UCSD-AML1 (cell line): ENCODE measurements at regions not wholly inside any gene's neighbourhood (a gene's known extent, or its start where the extent isn't known, plus 50 kb on each side); places are given as distances from the start of the nearest gene placed in this dataset.

Experiments used
- DNase-seq: peaks from one replicate; lab custom pipeline; 2025; ENCODE audit not compliant: unreplicated experiment; lab: John Stamatoyannopoulos, UW

DNA sequence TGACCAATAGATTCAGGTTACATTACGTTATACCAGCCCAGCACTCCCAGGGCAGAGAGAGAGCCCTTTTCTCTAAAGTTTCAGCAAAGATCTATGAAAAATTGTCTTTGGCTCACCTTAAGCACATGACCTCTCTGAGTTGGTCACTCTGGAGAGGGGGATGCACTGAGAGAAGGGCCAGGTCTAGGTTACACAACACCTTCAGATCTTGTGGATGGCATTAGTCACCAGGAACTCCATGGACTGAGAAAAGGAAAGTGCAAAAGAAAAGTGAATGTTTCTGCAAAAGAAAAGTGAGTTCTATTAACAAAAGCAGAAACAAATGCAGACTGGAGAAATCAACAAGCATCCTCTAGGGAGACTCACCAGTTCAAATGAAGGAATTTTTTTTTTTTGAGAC, 253.3 kb upstream of the SALL1 start:
- no peak for DNase-seq

DNA sequence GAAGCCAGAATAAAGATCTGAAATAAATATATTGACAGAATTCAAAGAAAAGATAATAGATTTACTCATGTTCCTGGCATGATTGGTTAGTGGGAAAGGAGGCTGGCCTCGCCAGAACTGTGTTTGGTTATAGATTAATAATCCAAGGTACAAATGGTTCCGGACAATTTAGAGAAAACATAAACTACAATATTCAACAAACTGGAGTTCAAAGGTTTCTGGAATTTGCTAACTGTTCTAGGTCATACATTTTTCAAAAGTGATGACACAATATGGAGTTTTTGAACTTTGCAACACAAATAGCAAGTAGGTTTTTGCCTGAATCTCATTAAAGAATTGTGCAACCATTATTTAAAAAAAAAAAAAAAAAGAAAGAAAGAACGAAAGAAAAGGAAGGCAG, 251.7 kb upstream of the SALL1 start:
- DNase-seq, result no peak

DNA sequence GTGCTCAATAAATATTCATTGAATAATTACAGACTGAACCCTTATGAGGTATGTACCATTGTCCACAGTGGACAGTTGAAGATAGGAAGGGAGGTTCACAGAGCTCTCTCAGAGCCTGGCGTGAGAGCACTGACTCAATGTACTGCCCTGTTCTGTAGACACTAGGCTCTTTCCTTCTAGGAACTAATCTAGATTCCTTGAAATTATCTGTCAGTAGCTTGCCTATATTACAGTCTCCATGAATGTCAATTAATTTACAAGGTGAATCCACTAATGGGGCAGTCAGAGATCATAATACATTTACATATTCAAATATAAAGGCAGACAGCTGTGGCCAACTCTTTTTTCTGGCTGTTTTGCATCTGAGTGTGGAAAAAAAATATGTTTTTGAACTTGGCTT, 251.2 kb upstream of the SALL1 start:
- no peak for DNase-seq

DNA sequence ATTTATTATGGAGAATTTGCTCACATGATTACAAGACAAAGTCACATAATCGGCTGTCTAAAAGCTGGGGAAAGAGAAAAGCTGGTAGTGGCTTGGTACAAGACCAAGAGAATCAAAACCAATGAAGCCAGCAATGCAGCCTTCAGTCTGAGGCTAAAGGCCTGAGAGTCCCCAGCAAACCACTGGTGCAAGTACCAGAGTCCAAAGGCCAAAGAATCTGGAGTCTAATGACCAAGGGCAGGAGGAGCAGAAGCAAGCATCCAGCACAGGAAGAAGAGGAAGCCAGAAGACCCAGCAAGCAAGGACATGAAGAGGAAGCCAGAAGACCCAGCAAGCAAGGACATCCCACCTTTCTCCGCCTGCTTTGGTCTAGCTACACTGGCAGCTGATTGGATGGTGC, 250.6 kb upstream of the SALL1 start:
- no peak for DNase-seq

DNA sequence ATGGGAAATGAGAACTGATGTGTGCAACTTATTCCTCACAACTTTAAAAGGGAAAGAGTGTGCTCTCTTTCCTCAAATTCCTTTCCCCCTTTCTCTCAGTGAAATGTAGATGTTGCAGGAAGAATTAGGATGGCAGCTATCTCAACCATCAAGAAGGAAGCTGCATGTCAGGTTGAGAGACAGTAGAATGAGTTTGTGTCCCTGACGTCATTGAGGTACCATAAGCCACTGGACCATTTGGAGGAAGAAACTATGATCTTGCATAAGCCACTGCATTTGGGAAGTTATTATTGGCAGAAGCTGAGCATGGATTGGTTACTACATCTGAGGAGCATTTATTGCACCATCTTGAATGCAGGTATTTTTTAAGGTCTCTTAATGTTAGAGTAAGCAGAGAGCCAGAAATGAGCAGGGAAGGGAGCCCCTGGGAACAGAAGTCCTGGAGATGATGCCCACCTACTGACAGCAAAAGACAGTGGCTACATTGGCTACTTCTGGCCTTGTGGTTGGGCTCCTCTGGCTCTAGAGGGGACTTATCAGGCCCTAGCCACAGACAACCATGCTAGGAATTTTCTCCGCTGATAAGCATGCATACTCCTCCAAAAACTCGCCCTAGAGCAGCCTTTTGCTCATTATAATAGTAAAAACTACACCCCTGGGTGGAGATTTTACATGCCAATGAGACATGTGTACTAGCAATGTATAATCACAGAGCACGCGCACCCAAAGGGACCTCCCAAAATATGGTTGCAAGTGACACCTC, 249.0 kb upstream of the SALL1 start:
- DNase-seq, result no peak

DNA sequence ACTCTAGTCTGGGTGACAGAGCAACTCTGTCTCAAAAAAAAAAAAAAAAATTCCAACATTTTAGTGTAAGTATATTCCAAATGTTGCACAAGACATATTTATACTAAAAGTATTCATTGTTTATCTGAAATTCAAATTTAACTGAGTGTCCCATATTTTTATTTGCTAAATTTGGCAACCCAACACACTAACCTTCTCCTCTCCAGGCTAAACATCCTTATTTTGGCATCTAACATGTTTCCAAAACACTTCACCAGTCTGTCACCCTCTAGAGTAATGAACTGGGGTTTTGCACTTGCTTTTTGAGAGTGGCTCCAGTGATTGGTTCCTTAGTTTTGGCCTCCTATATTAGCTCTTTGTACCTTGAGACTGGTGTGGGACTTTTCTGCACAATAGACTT, 243.4 kb upstream of the SALL1 start:
- no peak for DNase-seq

DNA sequence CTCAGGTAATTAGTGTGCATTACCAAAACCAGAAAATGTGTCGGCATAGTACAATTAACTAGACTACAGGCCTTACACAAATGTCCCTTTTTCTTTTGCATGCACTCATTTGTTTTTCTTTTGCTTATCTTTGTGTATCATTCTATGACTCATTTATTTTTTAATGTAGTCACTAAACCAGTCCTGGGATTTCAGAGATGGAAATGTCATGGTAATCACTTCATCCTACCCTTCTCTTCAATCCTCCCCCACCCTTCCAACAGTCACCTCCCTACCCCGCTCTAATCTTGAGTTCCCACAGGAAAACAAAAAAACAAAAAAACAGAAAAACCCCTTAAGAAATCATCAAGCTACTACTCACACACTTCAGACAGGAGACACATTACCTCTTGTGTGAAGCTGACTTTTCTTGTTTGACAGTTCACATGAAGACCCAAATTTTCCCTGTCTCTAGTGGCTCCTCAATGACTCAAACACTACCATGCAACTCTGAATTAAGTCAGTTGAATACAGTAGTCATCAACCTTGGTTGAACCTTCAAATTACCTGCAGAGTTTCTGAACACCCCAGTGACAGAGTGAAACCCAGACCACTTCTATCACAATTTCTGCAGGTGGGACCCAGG, 242.4 kb upstream of the SALL1 start:
- no peak for DNase-seq

DNA sequence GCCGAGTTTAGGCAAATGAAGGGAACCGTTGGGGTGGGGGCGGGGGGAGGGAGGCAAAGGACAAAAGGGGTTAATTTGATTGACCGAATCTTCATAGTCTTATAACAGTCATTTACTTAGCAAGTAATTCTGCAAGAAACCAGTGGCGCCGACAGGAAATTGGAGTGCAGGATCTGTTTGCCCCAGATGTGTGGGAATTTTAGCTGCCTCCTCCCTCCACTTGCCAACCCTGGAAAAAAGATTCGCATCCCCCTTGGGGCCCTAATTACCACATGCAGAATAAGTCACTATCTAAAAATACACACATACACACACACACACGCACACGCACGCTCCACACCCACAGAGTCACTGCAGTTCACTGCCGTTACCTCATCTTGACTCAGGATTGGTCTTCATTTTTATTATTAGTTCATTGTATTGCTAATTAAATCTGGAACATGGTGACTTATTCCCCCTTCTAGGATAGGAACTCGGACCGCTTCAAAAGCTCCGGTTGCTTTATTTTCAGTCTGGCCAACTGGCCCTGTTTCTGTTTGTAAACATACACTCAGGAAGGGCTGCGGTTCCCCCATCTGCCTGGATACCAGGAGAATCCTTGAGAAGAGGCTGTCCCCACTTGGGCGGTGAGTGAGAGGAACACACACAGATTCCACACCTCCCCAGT, 241.6 kb upstream of the SALL1 start:
- no peak for DNase-seq

DNA sequence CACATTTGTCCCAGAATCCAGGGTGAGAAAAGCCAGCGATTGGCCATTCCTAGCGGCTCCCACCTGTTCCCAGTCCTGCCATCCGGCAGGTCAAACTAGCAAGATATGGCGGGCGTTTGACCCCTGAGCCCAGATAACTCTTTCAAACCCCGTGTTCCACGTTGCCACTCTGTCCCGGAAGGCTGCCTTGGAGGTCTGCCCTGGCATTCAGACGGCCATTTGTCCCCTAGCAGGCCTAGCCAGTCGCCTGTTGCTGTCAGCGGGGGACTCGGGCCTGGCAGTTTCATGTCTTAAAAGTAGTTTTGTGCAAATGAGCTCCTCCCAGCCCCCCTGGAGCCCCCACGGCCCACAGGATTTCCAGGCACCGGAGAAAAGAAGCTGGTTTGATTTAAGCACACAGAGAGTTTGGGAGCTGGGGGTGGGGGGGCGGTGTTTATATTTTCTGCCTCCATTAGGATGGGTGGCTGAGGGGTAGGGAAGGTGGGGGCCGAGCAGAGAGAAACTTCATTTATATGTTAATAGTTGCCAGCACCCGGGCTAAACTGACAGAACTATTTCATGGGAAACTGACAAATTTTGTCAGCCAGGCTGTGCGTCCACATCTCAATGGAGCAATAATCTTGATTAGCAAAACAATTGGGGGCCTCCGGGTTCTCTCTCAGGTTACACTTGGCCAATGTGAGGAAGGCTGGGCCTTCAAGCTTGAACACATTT, 240.9 kb upstream of the SALL1 start:
- DNase-seq, result no peak

DNA sequence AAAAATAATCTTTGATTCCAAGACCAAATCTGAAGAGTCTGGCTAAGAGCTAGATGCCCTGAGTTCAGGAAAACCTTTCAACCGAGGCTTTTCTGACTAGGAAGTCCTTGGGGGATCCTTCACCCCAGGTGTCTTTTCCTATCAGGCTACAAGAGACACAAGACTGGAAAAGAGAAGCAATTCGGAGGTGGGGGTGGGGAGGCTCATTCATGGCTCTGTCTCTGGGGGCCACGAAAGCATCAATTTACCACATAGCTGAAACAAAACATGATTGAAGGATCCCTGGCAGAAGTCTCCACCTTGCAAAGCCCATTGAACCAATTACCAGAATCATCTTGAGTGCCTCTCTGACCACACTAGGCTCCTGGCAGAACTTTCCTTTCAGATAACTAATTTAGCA, 239.8 kb upstream of the SALL1 start:
- no peak for DNase-seq

DNA sequence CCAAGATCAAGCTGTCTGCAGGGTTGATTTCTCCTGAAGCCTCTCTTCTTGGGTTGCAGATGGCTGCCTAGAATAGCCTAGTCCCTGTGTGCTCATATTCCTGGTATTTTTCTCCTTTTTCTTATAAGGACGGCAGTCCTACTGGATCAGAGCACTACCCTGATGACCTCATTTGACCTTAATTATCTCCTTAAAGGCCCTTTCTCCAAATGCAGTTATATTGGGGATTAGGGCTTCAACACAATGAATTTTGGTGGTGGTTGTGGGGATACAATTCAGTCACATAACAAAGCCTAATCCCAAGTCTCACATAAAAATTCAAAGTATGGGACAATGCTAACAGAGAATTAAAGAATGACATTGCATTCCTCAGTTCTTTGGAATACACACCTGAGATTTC, 238.8 kb upstream of the SALL1 start:
- DNase-seq, result no peak

DNA sequence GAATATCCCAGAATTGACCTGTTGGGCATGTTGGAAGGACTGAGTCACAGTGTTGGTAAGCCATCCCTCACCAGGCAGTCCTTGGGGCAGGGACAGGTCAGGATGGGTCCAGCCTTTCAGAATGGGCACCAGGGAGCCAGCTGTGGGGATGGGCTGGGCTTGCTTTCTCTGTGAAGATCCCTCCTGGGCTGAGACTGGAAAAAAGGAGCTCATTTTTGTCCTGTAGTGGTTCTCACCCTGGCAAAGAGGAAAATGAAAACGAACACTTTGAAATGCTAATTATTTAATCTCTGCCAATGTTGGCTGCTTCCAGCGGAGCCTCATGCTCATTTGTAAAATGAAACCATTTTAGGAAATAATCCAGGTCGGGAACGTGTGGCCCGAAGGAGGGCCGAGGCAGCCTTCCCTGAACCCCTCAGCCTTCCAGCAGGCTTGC, 237.5 kb upstream of the SALL1 start:
- DNase-seq, result no peak

DNA sequence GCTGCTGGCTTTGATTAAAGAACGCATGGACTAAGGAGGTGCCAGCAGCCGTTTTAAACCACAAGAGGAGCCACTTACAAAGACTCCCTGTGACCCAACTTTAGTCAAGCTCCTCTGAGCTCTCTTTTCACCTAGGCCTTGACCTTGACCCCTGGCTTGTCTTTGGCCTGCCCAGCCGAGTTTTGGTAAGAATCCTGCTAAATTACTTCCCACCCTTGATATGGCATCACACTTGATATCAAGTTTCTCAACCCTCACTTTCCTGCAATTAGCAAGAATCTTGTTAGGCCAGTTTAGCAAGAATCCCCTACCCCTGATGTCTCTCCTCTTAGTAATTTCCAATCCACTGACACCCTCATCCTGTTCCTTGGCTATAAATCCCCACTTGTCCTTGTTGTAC, 232.8 kb upstream of the SALL1 start:
- no peak for DNase-seq

DNA sequence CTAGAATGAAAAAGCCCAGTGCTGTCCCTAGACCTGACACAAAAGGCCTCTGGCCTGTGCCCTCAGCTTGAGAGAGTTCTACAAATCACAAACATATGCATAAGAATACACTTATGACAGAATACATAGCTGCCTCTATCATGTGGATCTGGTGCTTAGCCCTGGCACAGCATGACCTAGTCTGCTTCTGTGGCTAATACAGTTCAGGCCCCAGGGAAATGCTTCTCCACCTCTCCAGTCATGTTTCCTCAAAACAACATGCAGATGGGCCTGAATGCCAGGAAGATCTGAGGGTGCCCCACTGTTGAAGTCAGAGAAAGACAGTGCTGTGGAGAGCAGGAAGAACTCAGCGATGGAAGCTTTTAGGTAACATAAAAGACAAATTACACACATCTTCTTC, 231.9 kb upstream of the SALL1 start:
- no peak for DNase-seq

DNA sequence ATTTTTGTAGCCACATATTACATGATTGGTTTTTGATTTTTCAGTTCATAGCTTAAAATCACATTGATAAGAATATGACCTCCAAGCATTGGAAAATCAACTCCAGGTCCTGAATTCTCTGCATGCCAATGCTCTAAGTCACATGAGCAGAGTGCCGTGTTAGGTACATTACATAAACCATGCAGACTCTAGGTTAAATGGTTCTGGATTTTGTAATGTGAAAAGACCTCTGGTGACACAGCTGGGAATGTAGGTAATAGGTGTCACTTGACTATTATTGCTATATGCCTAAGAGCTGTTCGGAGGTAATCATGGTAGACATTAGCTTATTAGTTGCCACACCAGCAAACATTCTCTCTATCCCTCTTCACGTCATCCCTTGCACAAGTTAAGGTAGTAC, 231.1 kb upstream of the SALL1 start:
- no peak for DNase-seq

DNA sequence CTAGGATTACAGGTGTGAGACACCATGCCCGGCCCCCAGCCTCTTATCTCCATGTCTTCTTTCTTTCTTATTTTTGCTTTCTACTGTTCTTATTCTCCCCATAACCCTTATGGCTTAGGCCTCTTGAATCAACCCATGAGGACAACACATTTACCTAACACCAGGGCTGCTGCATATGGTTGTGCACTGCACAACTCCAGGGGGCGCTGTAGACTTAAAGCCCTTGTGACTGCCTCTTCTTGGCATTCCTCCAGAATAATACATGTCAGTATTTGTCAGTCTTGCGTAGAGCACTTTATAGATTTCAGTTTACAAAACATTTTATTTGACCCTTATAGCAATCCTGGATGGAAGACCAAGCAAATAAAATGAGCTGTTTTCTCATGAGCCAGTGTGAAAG, 225.0 kb upstream of the SALL1 start:
- DNase-seq, result no peak

DNA sequence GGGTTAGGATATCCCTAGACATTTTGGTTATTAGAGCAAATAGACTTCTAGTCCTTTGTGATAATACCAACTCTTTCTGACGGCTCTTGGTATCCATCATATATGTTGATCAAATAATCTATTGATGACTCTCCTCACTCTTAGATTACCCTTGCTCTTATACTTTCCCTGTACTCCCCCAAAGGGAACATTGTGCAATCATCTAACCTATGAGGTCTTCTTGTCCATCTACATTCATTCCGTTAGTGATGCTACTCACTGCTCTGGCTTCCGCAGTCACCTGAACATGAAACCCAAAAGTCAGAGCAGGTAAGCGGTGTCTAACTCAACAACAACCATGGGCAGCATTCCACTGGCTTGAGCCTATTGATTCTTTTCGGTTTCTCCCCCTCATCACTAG, 223.7 kb upstream of the SALL1 start:
- no peak for DNase-seq

DNA sequence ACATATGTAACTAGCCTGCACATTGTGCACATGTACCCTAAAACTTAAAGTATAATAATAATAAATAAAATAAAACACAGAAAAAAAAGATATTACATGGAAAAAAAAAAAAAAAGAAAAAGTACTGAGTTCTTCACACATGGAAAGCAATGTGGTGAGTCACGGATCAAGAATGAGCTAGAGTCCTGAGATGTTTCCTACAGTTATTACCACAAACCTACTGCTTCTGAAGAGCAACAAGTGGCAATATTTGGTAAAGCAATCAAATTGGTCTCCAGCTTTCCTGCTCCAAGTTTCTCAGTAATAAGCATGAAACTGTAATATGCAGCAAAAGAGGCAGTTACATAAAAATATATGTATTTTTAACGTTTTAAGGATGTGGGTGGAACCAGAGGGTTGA, 223.3 kb upstream of the SALL1 start:
- DNase-seq, result no peak

DNA sequence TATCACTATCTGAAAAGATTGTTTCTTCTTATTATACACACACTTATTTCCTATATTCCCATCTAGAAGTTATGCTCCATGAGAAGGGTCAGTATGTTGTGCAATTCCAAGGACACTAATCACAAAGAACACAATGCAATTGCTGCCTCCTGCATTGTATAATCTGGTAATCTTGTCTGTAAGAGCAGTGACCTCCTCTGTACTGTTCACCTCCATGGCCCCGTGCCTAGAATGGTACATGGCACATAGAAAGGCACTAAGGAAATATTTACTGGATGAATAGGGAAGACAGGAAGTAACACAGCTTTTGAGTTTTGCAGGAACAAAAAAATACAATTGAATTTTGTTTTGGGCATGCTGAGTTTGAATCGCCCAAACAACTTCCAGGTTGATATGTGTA, 214.6 kb upstream of the SALL1 start:
- DNase-seq, result no peak

DNA sequence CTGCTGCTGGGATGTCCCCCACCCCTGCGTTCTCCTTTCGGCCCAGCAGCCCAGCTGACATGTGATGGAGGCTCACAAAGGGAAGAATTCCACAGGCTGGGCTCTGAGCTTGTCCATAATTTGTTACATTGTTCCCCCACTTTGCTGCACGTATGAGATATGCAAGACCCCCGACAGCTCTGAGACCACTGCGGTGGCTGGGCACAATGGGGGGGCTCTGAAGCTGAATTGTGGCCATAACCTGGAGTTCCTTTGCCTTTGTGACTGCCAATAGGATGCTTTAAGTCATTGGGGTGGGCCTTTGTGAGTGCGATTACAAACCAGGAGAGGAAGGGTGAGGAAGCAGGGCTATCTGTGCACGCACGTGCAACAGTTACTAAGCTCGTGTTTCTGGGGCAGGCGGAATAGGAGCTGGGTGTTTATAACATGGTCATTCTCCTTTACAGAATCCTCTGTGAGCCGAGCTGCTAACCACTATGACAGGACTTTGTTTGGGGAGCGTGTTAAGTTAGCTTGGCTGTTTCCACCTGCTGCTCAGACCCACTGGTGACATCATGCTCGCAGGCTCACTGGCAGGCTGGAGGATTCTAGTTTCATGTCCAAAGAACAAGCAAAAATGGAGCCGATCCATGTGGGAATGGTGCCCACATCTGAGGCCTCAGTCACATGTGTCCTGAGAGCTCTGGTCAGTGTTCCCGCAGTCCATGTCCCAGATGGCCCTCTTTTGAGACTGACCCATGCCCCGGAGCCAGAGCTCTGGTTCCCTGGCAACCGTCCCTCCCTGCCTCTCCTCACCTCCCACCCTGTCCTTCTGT, 208.3 kb upstream of the SALL1 start:
- DNase-seq, result no peak

DNA sequence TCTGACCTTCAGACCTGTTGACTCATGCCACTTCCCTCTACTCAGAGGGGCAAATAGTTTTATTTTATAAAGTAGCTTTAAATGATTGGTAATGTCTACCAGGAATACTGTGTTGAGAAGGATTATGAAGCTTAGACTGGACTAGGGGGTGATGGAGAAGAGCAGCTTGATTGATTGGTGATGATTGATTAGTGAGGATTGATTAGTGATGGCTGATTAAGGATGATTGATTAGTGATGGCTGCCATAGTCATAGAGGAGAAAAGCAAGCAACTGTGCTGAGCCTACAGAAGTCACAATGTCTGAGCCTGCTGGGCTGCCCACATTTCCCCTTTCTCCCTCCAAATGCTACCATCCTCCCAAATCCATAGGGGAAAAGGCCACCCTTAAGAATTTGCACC, 206.8 kb upstream of the SALL1 start:
- no peak for DNase-seq
